Choroid plexus epithelial cell (primary cell): ENCODE measurements at regions not wholly inside any gene's neighbourhood (a gene's known extent, or its start where the extent isn't known, plus 50 kb on each side); places are given as distances from the start of the nearest gene placed in this dataset.

Source experiments
- DNase-seq: peaks from one replicate; pipeline ENCODE4 v3.0.0-alpha.2; 2010; ENCODE audit warnings: low read depth
- H3K4me3 ChIP-seq: 2 replicates; pipeline ENCODE4 v1.5.1; 2011; ENCODE audit warnings: low read depth, mild to moderate bottlenecking, control low read depth, low read length, moderate library complexity
- TF ChIP-seq, protein P1 (sequence below): conservative IDR thresholded peaks from 2 replicates; pipeline ENCODE4 v1.5.1; 2011; ENCODE audit warnings: low read depth, mild to moderate bottlenecking, control low read depth, inconsistent platforms, low read length, moderate library complexity

DNA sequence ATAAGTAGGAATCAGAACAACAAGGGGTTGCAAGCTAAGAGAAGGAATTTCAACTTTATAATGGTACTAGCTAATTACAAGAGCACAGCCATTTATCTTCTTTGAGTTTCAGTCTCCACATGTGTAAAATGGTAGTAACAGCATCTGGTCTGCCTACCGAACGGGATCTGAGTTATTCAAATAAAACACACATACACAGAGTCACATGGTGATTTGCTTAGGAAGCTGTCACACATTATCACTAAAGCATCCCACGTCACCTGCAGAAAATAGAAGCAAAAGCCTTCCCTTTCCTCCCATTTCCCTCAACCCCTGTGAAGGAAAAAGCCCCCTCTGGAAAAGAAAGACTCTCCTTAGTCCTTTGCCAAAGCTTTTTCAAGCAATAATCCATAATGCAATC, 389.7 kb downstream of the OMA1 start:
- no peak for DNase-seq
- TF ChIP-seq, protein P1, sequence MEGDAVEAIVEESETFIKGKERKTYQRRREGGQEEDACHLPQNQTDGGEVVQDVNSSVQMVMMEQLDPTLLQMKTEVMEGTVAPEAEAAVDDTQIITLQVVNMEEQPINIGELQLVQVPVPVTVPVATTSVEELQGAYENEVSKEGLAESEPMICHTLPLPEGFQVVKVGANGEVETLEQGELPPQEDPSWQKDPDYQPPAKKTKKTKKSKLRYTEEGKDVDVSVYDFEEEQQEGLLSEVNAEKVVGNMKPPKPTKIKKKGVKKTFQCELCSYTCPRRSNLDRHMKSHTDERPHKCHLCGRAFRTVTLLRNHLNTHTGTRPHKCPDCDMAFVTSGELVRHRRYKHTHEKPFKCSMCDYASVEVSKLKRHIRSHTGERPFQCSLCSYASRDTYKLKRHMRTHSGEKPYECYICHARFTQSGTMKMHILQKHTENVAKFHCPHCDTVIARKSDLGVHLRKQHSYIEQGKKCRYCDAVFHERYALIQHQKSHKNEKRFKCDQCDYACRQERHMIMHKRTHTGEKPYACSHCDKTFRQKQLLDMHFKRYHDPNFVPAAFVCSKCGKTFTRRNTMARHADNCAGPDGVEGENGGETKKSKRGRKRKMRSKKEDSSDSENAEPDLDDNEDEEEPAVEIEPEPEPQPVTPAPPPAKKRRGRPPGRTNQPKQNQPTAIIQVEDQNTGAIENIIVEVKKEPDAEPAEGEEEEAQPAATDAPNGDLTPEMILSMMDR: no peak
- no peak overlapping the region for H3K4me3 ChIP-seq

DNA sequence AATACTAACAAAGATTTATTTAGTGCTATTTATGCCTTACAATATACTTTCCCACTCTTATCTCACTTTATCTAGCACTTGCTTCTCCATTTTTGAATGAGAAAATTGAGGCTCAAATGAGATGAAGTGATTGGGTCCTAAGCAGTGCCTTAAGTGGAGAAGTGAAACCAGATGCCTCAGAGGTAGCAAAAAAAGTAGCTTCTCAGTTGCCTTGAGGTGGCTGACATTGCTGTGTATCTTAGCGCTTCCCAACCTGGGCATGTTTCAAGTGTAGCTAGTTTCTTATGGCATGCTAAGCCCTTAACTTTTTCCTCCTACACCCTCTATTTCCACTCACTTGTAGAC, 390.4 kb downstream of the OMA1 start:
- DNase-seq: no peak
- no peak overlapping the region for H3K4me3 ChIP-seq
- TF ChIP-seq, protein P1: no peak

DNA sequence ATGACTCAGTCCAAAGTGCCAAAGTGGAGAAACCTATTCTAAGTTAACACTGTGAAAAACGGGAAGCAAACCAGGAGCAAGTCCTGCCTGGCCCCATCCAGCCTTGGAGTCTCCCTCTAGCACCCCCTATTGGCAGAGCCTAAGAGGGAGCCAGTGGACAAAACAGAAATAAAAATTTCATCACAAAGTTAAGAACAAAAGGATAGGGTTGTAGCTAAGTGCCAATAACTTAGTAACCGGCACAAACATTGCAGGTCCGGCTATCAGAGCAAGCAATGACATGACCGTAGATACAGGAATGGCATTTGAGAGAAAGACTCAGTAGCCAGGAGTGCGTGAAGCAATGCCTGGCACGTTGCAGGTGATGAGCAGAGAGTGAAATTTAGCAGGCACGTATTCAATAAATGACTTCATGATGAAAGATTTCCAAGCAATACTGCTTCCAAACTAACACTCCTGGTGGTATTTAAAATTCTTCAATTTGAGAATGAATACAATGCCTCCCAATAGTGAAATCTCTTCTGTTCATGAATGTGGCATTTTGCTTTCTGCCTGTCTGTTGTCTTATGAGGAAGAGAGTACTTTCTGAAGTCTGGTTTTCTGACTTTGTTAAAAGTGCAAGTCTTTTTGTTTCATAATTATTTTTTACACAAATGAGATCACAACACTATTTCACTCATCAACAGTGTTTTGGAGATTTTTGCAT, 391.0 kb downstream of the OMA1 start:
- DNase-seq: no peak
- TF ChIP-seq, protein P1: peak; percentile 28

DNA sequence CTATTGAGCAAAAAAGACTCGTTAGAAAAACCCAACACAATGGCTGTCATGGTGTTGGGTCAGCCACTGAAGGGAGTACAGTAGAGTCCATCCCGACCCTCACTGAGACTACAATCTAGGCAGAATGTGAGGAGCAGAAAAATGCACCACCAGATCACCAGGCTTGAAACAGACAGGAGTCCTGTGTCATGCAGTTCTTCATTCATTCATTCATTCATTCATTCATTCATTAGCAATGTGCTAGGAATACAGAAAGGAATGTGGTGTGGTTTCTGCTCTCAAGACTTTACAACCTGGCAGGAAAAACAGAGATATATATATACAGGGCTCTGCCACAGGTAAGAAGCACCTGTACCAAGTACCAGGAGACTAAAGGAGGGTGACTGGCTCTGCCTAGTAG, 392.3 kb downstream of the OMA1 start:
- TF ChIP-seq, protein P1: no peak
- no peak overlapping the region for H3K4me3 ChIP-seq
- no peak for DNase-seq

More for the DNA sequence above, 391.0 kb downstream of the OMA1 start:
- no peak overlapping the region for H3K4me3 ChIP-seq

DNA sequence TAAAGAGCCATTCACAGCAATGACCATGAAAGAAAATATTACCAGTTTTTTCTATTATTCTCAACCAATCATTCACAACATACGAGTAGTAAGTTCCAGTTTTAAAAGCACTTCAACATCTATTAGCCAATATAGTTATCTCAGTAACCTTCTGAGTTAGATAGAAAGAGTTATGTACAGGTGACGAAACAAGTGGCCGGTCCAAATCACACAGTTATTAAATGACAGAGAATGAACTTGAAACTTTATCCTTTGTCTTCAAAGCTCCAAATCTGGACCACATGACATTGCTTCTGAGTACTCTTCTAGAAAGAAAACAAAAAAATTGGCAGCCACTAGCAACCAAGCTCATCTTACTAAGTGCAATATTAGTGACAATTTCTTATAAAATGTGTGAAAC, 393.8 kb downstream of the OMA1 start:
- no peak for DNase-seq
- TF ChIP-seq, protein P1: no peak
- H3K4me3 ChIP-seq: no peak overlapping the region

DNA sequence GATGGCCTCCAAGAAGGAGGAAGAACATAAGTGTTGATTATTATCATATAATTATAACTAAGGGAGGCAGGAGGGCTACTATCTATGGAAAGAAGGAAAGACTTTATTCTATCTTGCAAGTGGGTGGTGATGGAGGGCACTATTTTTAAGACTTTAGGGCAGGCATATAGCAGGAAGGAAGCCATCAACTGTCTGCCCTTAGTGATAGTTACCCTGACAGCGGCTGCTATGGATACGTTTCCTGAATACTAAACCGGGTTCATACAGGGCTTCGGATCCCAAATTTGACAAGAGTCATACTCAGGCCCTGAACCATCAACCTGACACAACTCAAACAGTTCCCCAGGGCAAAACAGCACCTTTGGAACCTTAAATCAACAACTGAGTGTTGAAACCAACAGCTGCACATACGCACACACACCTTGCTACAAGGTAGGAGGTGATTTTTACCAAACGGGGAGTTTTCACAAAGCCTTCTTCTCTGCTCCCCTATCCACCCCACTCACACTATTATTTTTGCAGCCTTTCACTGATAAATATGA, 397.2 kb downstream of the OMA1 start:
- no peak overlapping the region for H3K4me3 ChIP-seq
- no peak for DNase-seq

More for the DNA sequence above, 397.2 kb downstream of the OMA1 start:
- TF ChIP-seq, protein P1: no peak
